Hematopoietic multipotent progenitor cell (in vitro differentiated cells): ENCODE measurements at regions not wholly inside any gene's neighbourhood (a gene's known extent, or its start where the extent isn't known, plus 50 kb on each side); places are given as distances from the start of the nearest gene placed in this dataset. TPM values are rescaled to one million over a fixed set of nuclear protein-coding genes. Genes with fewer than 3 reads are reported as not detected.

Experiments used
- DNase-seq, 3 donors: peaks; one replicate each; pipeline ENCODE4 v3.0.0-alpha.2; 2011 to 2015; ENCODE audit warnings: low read depth in 2 of 3, low spot score in 2 of 3
- small RNA-seq: library from RNA; depleted of rRNA; stranded (forward); fragments of <200 nt; gene quantifications from one replicate; pipeline ENCODE3, GENCODE V24; 2012

DNA sequence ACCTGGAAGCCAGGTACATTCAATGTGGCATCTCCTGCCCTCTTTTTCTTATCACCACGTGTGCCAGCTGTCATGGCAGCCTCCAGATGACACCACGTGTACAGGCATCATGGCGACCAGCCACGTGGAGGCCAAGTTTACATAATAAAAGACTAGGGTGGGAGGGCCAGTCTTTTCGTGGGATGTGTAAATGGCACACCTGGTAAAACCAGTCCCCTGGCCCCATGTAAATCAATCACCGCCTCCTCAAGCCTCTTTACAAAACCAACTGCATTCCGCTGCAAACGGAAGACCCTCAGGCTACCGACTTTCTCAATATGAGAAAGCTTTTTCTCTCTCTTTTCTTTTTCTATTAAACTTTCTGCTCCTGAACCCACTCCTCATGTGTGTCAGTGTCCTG is 65.1 kb upstream of the PHF14 start:
- no peak for DNase-seq

DNA sequence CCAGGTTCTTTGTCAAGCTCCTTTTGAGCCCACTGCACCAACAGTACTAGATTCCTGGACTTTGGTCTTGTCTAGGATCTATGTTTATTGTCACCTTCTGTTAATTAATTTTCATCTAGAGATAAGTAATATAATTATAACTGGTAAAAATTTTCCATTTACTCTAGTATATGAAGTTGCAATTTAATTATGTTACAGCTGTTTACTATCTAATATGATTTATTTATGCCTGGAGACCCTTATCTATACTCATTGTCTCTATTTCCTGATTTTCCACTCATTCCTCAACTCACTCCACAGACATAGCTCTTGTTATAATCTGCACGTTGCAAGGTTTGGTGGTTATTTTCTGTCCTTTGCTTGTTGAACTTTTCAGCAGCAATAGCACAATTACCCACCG is 63.2 kb upstream of the PHF14 start:
- DNase-seq: no peak

DNA sequence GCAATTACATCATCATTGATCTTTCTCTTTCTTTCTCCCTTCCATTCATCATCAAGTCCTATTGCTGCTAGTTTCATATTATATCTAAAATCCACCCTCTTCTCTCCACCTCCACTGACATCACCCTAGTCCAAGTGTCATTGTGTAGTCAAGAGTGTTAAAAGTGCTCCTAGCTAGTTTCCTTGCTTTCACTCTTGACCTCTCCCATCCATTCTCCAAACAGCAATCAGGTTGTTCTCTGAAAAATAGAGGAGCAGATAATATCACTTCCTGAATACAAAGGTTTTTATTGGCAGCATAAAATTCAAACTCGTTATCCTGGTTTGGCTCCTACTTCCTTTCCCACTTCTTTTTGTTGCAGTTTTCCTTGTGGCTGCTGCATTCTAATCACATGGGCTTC is 61.6 kb upstream of the PHF14 start:
- DNase-seq: no peak

DNA sequence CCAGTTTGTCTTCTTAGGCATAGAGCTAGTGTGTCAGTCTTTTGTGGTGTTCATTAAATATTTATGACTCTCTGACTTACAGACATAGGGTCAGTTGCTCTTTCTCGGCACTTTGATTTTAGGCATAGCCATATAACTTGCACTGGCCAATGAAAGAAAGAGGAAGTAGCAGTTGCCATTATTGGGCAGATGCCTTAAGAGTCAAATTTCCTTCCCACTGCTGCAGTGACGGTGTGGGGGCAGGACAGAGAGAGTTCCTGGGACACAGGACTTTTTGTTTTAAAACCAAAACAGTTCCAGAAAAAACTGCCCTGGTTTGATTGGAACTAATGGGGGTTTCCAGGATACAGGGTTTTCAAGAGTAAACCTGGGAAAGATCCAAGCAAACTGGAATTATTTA is 60.2 kb upstream of the PHF14 start:
- no peak for DNase-seq

DNA sequence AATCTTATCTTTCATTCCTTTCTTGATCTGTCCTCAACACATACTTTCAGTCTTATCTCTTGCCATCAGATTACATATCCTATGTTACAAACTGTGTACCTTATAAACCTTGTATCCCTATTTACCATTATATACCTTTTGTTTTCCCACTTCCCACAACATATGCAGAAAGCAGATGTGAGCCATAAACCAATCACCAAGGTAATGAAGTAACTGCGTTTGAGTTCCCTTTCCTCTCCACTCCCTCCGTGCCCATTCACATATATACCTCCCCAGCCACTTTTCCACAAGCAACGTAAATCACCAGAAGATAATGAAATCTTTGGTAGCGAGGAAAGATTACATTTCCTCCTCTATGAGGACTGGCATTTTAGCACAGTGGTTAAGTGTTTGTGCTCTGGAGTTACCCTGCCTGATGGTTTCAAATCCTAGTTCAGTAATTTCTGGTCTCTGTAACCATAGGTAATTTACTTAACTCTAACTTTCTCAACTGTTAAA is 55.5 kb upstream of the PHF14 start:
- no peak for DNase-seq

DNA sequence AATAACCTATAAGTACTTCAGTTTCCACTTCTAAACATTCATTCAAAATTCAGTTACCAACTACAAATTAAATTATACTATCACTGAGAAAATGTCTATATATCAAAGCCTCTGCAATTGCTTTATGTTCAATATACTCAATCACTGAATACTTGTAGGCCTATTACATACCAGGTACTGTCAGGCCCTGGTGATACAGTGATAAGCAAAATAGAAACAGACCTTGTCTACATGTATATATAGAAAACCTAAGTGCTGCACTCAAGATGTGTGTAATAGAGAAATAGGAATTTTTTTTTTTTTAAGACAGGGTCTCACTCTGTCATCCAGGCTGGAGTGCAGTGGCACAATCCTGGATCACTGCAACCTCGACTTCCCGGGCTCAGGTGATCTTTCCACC is 53.7 kb upstream of the PHF14 start:
- no peak for DNase-seq

Small RNAs in the stretch of these regions (small RNA-seq; reads per million reads assigned to genes)
- gene AC004852.1: not detected
- not detected for gene AC009945.1
- gene RF00012: 0.61 reads per million
- not detected for gene RF00019
